Stimulated activated CD4-positive, alpha-beta T cell treated with anti-CD3 and anti-CD28 coated beads, Interleukin-15, amount 100 ng/mL, for 48 hours (primary cell): ENCODE measurements at regions not wholly inside any gene's neighbourhood (a gene's known extent, or its start where the extent isn't known, plus 50 kb on each side); places are given as distances from the start of the nearest gene placed in this dataset.
"Not testable (repeated sequence)": the region's sequence is repeated elsewhere in the genome, so short reads cannot be mapped to it uniquely, and the experiment has no call there.

Experiments
- DNase-seq, 2 donors: peaks; one replicate each; pipeline ENCODE4 v3.0.0-alpha.2; 2020; ENCODE audit warnings: low read depth in 2 of 2

DNA sequence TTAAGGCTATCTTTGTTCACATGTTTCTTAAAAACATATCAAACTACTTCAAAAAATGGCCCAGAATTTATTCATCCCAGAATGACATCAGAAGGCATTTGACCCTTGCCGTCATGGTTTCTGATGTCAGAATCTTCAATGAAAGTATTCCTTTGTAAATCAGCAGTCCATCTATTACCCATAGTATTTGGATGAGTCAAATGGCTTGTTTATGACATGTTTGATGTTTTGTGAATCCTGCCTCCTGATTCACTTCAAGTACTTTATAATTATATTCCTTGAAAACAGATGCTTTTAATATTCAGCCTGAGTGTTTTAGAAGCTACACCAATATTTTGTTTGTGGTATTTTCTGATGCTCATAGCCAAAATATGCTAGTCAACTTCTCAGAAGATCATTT is 200.8 kb upstream of the MEF2C start:
- no peak for DNase-seq

DNA sequence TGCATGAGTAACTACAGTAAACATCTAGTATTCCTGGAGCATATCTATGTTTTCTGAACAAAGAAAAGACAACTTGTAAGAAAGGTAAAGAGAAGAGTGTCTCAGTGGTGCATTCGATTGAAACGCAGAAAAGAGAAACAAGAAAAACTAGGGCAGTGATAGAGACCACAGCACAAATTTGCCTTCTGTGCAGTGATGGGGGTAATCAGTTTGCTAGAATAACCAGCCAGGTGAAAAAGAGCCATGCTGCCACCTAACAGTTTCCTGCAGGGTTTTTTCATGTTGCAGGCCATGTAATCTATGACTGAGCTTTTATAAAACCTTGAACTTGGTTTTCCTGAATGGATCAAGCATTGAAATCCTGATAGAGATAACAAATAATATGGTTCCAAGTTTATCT is 198.4 kb upstream of the MEF2C start:
- no peak for DNase-seq

DNA sequence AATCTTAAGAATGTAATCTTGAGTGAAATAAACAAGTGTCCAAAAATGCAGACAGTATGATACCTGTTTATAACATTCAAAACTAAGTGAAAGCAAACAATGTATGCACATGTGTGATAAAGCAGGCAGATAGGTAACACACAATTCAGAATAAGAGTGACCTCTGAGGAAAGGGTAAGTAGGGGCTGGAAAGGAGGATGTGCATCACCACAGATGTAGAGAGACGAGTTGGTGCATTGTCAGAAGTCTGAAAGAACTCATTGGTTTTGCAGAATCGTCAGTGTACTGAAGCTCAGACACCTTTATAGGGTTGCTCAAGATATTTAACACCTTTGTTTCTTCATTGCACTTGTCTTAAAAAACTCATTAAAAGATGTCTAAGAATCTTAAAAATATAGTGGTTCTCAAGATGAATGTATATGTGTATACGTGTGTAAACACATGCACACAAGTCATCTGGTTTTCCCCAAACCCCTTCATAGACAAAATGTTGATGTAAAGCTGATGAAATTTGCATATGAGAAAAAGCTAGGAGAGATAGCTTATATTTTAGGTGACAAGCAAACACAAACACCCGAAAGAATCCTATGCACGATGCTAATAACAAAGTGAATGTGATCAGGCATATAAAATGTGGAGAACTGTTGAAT is 197.6 kb upstream of the MEF2C start:
- DNase-seq: no peak

DNA sequence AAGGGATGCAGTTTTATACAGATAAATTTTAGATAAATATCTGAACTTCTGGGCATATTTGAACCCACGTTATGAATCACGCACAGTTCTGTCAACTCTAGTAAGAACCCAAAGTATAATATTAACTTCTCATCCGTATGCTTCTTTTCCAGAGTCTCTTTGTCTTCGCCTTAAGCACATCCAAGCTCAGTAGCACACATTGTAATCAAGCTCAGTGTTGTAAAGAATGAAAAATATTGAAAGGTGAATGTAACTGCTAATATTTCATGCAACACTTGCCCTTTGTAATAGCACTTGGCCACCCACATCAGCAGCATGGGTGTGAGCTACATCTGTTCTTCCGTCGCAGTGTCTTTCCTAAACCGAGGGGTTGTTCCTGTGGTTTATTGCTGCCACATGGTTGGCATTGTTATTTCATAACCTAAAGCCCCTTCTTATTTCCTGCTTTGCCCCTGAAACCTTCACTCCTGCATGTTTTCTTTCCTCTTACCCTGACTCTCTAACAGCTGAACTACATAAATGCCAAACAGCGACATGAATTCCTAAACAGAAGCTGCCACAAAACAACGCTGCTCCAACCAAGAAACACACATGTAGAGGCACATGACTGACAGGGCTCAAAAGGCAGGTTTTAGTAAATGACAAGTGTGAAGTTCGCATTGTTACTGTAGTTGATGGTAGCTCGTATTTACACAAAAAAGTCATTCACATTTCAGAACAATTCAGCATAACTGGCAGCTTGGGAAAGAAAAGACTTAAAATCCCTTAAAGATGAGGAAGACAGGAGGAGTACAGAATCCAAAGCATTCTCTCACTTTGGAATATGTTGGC is 190.1 kb upstream of the MEF2C start:
- DNase-seq: no peak

DNA sequence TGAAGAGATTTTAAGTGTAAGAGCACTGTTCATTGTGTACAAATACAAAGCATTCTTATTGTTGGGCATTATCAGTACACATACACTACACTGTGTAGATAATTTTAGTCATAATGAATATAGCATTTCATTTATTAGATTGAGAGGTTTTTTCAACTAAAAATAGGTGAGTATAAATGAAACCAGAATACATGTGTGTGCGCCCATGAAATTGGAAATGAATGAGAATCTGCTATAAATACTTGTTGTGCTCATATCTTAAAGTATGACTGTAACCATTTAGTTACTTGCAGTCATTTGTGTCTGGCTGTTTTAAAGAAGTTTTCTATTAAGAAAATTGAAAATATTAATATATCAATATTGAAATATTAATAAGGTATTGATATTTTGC is 189.0 kb upstream of the MEF2C start:
- no peak for DNase-seq

DNA sequence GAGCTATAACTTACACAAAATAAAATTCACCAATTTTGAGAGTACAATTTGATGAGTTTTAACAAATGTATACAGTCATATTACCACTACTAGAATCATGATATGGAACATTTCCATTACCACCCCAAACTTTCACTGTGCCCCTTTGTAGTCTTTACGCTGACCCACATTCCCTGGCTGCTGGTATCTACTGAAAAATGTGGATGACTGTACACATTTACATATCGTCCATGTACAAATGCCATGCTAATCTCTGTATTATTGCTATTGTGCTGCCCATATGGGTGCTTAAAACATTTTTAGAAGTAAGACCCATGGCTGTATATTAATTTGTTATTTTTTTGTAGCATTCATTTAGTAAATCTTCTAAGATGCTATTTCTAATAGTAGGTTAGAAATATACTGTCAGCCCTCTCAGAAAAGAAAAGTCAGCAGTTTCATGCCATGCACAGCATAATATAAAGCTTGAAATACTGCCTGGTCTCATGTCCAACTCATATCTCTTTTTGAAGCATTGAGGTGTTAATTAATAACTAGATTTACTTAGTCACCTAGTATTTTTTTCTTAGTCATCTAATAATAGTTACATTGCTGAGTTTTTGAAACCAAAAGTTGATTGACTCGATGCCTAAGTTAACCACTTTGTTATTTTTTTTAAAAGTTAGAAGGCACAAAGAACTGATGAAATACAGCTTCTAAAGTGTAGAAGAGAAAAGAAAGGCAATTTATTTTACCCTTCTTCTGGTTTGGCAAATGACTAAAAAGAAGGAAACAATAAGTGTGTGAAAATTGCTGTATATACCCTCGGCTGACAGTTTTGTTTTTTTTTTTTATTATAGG is 188.3 kb upstream of the MEF2C start:
- no peak for DNase-seq

GRCh38 chr5:89069591-89069990 is 186.6 kb upstream of the MEF2C start:
- no peak for DNase-seq

GRCh38 chr5:89067362-89067761 is 184.4 kb upstream of the MEF2C start:
- DNase-seq: no peak

DNA sequence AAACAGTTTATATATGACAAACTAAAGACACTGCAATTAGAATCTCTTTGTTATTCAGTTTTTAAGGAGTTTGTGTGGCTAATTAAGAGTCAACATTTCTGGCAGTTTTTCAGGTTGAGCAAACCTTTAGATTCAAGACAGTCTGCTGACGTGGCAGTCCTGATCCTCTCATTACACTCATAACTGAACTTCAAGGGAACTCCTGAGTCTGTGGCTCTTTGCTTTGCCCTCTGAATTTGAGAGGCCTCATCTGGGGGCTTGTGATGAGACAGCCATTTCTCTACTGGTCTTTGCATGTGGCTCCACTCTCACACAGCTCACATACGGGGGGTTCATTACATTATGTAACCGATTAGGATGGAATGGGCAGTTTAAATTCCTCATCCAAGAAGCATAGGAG is 182.9 kb upstream of the MEF2C start:
- DNase-seq: no peak

DNA sequence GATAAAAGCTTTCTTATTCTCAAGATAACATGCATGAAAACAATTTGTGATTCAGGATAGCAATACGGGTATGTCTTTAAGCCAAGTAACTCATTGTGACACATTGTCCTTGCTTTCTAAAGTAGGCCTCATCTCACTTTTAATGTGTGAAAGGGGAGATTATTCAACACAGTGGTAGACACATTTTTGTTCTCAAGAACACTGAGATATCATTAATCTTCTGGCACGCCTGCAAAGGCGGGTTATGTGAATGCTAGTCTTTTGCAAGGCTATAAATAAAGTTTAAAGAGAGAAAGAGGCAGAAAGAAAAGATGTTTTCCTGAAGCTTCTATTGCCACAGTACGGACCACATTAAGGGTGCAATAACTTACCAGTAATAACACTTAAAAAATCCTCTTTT is 181.8 kb upstream of the MEF2C start:
- DNase-seq: no peak

- DNase-seq: no peak
Measured at GRCh38 chr5:89064054-89064453, 181.1 kb upstream of the MEF2C start.

DNA sequence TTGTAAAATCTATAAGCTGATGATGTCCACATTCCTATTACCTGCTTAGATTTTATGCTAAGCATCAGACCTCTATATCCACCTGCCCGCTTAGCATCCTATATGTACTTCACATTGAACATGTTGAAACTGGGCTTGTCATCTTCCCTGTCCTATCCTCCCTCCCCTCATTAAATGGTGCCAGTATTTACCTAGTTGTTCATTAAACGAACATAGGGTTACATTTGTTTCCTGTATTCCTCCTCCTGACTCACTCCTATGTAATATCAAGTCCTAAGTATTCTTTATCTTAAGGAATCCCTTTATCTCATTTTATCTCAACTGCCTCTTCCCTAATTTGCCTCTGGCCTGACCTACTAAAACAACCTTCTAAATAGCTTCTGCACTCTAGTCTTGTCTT is 177.8 kb upstream of the MEF2C start:
- no peak for DNase-seq

- no peak for DNase-seq
Measured at GRCh38 chr5:89059274-89059673, 176.3 kb upstream of the MEF2C start.

DNA sequence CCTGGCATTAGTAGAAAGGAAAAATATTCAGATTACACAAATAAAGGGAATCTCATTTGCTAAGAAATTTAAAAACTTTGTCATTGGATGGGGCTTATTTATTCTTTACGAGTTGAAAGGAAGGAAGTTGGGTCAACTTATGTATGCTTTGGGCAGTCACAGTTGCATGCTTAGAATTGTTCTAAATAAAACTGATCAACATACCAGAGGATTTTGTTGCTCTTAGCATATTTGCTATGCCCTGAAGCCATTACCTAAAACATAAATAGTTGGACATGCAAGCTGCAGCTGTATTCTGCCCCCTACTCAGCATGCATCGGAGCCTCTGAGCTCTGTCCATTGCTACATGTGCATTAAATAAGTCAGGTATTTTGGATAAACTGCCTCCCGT is 172.7 kb upstream of the MEF2C start:
- no peak for DNase-seq

GRCh38 chr5:89055015-89055694 is 172.2 kb upstream of the MEF2C start:
- DNase-seq: no peak

DNA sequence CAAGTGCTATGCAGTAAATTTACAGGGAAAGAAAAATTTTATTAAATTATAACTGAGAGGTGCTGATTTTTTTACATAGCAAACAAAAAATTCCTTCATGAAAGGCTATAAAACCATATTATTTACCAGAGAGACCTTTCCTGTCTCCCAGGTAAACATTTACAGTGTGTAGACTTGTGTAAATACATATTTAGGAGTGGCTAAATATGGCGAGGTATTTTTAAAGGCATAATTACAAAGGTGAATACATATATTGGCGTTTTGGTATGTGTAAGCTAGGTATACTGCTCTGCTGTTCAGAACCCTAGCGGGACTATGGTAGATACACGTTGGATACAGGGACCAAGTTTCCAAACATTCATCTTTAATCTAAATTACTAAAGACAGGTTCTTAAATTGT is 170.6 kb upstream of the MEF2C start:
- DNase-seq: no peak

GRCh38 chr5:89050062-89050461 is 167.1 kb upstream of the MEF2C start:
- not testable (repeated sequence) for DNase-seq

- no peak for DNase-seq
Measured at GRCh38 chr5:89047571-89047970, 164.6 kb upstream of the MEF2C start.

DNA sequence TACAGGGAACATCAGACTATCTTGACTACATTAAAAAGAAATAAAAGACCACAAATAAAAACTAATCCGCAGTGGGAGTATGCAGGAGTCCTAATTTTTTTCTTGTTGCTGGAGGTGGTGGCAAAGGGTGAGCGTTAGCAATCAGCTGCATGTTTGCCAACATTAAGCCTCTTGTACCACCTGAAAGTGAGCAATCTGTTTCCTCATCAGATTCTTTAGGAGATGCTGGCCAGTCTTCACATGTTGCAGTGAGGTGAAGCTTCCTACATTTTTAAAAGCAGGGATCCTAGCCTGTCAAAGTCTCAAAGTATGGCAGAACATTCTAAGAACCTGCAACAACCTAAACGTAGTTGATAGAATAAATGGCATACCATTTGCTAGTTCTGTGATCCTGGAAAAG is 162.2 kb upstream of the MEF2C start:
- no peak for DNase-seq

DNA sequence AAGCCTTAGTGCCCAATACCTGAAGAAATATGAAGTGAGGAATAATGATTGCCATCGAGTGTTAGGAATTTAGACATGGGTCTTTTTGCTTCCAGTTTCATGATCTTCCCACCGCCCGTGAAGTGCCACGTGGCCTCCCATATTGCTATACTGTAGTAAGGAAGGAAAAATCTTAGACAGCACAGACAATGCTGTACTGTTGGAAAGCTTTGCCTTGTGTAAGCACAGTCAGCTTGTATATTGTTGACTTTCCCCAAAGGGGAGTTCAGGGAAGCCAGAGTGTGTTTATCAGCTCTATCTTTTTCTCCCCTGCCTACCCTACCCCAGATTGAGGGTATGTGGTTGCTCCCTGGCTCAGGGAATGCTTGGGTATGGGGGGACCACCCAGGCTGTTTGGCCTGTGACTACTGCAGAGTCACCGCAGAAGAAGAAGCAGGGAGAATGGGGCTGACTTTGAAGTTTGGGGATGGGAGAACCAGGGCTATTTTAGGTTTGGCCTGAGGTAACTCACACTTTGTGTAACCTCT is 161.8 kb upstream of the MEF2C start:
- no peak for DNase-seq

DNA sequence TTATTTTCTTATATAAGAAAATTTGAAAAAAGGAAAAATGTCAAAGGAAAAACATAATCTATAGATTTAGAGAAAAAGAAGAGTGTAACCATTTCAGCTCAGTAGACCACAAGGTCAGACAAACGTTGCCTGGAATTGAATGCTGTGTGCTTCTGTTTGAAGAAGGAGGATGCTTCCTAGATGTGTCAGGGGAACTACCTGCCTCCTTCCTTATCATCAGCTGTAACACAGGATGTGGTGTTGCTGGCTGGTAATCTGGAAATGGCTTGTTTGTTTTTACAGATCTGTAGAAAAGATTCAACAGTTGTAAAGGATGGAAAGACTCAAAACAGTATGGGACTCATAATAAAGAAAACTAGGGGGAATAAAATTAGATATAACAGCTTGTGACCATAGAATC is 160.7 kb upstream of the MEF2C start:
- no peak for DNase-seq

GRCh38 chr5:89042746-89043145 is 159.8 kb upstream of the MEF2C start:
- no peak for DNase-seq
